WTC11 (cell line): ENCODE measurements at regions not wholly inside any gene's neighbourhood (a gene's known extent, or its start where the extent isn't known, plus 50 kb on each side); places are given as distances from the start of the nearest gene placed in this dataset.

Source experiments
- FOXP1 ChIP-seq: sonication (generic); formaldehyde crosslinking; IDR thresholded peaks from 2 replicates; pipeline ENCODE4 v1.8.0; 2022; ENCODE audit warnings: missing genetic modification reagents, mild to moderate bottlenecking, moderate library complexity, borderline replicate concordance
- JUN ChIP-seq: sonication (generic); formaldehyde crosslinking; IDR thresholded peaks from 2 replicates; pipeline ENCODE4 v1.8.0; 2023; ENCODE audit warnings: mild to moderate bottlenecking, missing genetic modification reagents
- TF ChIP-seq, protein P1 (sequence below): sonication (generic); formaldehyde crosslinking; IDR thresholded peaks from 2 replicates; pipeline ENCODE4 v1.8.0; 2022; ENCODE audit warnings: mild to moderate bottlenecking, missing genetic modification reagents

DNA sequence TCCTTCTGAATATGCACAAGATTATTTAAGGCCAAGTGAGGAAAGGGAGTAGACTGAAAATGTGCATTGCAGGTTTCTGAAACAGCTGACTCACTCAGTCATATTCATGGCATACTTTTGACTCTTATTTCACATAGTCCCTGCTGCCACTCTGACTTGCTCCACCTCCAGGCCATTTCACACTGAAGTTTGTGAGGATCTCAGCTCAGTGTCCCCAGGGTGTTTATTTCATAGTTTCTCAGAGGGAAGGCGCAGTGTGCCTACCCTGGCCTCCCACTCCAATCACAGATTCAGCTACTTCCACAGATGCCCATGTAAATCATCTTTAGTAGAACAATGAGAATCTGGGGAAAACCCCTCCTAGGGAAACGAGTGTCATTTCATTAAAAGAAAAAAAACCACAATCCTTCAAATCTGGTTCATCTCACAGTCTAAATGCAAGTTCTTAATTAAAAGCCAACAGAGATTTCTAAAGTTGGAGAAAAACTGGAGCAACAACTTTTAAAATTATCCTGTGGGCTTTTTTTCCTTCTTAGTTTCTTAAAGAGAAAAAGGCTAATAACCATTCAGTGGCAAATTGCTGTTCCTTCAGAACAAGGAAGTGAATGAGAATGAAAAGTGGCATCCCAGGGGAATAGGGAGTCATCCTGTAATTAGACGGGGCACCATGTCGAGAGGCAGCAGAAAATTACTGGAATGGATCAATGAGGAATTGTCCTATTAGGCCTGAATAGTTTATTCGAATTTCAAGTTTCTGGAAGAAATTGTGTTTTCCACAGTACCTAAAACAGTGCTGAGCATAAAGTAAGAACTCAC is 133.6 kb downstream of the TFAP2B start:
- no peak for TF ChIP-seq JUN (CRISPR knock-in tag)
- TF ChIP-seq FOXP1 (CRISPR knock-in tag): no peak
- TF ChIP-seq, protein P1, sequence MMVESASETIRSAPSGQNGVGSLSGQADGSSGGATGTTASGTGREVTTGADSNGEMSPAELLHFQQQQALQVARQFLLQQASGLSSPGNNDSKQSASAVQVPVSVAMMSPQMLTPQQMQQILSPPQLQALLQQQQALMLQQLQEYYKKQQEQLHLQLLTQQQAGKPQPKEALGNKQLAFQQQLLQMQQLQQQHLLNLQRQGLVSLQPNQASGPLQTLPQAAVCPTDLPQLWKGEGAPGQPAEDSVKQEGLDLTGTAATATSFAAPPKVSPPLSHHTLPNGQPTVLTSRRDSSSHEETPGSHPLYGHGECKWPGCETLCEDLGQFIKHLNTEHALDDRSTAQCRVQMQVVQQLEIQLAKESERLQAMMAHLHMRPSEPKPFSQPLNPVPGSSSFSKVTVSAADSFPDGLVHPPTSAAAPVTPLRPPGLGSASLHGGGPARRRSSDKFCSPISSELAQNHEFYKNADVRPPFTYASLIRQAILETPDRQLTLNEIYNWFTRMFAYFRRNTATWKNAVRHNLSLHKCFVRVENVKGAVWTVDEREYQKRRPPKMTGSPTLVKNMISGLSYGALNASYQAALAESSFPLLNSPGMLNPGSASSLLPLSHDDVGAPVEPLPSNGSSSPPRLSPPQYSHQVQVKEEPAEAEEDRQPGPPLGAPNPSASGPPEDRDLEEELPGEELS: no peak
